Inflammatory macrophage treated with lipopolysaccharide for 1 hour (primary cell): ENCODE measurements at regions not wholly inside any gene's neighbourhood (a gene's known extent, or its start where the extent isn't known, plus 50 kb on each side); places are given as distances from the start of the nearest gene placed in this dataset.
"Not testable (repeated sequence)": the region's sequence is repeated elsewhere in the genome, so short reads cannot be mapped to it uniquely, and the experiment has no call there.

Experiments
- DNase-seq, 2 donors: peaks; one replicate each; pipeline ENCODE4 v3.0.0-alpha.2; 2020 to 2022

GRCh38 chr1:194084755-194085154 is 898.3 kb upstream of the B3GALT2 start:
- no peak for DNase-seq

GRCh38 chr1:194081444-194081843 is 895.0 kb upstream of the B3GALT2 start:
- DNase-seq, result no peak

DNA sequence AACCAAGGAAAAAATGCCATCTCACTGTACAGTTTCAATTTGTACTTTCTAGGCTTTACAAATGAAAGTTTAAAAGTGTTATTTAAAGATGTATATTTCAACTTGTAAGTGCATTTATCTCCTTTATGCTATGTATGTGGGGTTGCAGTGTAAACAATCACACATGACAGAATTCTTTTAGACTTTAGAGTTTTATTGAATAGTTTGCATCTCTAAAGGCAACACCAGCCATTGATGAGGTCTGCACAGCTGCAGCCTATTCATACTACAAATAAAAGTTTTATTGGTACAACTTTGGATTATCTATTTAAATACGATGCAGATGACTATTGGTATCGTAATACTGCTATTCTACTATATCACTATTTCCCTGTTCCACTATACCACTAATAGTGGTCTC is 894.4 kb upstream of the B3GALT2 start:
- DNase-seq, result no peak

GRCh38 chr1:194078765-194079164 is 892.4 kb upstream of the B3GALT2 start:
- no peak for DNase-seq

DNA sequence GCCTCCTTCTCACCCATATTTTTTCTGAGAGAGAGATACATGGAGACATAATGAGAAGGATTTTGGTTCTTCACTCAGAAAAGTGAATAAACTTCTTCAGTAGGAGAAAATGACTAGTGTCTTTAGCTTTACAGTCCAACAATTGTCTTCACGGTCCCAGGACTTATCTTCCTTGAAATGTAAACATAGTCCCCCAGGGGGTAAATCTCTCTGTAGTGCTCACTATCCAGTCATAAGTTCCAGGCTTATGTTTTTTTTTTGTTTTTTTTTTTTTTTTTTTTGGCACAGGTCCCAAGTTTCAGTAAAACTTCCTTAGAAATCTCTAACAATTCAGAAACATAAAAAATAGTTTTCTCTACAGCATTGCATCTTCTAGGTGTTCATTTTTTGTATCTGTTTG is 890.2 kb upstream of the B3GALT2 start:
- DNase-seq, result no peak

- DNase-seq, result no peak
Observed at GRCh38 chr1:194073833-194074232, 887.4 kb upstream of the B3GALT2 start.

- no peak for DNase-seq
Observed at GRCh38 chr1:194071205-194071604, 884.8 kb upstream of the B3GALT2 start.

- no peak for DNase-seq
Observed at GRCh38 chr1:194069831-194070218, 883.4 kb upstream of the B3GALT2 start.

DNA sequence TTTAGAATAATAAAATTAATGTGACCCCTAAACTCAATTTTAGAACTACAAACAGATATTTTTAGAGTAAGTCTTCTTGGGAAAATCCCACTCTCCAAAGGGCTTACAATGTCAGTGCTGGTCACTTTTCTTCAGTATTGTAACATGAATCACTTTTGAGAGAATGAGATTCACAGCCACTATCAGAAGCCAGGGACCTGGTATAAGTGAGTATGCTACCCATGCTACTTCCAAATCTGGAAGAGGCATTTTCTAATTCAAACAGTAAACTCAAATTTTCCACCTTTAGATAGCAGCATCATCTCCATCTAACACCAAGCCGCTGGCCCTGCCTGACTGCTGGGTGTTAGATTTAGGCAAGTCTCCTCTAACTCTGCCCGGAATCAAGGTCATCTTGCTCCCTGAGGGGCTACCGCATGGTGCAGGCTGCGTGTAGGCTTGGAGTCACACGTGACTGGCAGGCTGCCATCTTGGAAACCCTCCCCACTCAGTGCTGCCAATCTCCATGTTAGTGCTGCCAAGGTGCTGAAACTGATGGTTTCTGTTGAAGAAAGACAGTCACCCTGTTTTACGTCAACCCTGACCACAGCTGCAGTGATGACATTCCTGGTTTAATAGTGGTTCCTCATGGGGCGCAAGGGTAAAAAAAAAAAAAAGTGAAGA is 882.9 kb upstream of the B3GALT2 start:
- peak in 1 of 2 donors; percentile 8 for DNase-seq

DNA sequence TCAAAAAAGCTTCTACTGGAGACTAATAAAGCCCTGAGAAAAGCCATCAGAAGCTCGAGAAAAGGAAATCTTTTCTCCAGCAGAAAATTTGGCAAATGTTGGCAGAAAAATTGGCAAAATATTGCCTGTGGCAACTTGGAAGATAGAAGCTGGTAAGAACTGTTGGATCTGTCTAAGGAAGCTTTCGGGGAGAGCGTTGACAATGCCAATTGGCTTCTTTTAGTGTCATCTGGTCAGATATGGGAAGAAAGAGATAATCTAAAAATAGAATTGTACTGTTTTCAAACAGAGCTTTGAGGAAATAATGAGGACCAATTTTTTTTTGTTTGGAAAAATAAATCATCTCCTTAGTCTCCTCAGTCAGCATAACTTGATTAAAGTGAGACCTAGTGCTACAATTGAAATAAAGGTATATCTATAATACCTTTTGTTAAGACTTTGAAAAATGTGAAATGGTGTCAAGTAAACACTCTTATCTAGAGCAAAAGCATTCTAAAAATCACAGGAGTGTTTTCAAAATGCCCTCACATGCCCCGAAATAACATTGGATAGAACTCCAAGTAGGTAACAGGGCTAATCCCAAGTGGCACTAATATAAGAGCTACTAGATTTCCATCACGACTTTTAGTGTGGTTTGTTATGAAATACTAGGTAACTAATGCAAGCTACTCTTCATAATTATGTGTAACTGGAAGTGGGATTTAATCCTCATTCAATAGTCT is 882.2 kb upstream of the B3GALT2 start:
- DNase-seq, result no peak

GRCh38 chr1:194067772-194068171 is 881.4 kb upstream of the B3GALT2 start:
- no peak for DNase-seq

DNA sequence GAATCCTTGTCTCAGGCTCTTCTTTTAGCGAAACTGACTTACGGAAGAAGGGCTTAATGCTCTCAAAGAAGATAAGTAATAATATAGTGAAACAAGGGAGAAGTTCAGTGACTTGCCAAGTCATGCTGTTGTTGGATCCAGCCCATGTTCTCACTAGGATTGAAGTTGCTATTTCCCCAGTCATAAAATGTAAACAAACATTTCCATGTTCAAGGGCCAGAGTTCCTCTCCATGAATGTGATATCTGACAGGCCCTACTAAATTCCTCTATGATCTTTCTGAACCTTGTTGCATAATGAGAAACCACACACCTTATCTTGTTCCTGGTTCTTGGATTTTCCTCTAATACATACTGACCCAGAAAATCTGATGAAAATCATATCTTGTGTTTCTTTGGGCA is 876.5 kb upstream of the B3GALT2 start:
- no peak for DNase-seq

DNA sequence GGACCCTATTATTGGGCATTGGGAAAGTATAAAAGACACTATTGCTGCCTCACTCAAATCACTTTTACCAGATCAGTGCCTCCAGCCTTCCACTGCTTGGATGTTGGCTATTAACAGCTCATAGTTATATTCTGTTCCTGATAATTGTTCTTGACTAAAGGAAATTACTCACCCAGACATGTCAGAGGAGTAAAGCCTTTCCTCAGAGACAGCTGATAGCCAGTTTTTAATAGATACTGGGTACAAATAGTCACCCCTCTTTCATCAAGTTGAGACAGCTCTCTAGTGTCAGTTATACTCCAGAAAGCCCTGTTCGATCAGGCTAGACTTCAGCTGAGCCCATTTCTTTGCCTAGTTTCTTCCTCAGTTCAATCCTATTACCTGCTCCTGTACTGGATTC is 876.1 kb upstream of the B3GALT2 start:
- DNase-seq, result no peak

- no peak for DNase-seq
Observed at GRCh38 chr1:194060481-194060880, 874.1 kb upstream of the B3GALT2 start.

DNA sequence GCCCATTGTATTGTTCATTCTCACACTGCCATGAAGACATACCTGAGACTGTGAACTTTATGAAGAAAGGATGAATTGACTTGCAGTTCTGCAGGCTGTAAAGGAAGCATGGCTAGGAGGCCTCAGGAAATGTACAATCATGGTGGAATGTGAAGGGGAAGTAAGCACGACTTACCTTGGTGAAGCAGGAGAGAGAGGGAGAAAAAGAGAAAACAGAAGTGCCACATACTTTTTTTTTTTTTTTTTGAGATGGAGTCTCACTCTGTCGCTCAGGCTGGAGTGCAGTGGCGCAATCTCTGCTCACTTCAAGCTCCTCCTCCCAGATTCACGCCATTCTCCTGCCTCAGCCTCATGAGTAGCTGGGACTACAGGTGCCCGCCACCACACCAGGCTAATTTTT is 871.9 kb upstream of the B3GALT2 start:
- DNase-seq, result not testable (repeated sequence)

DNA sequence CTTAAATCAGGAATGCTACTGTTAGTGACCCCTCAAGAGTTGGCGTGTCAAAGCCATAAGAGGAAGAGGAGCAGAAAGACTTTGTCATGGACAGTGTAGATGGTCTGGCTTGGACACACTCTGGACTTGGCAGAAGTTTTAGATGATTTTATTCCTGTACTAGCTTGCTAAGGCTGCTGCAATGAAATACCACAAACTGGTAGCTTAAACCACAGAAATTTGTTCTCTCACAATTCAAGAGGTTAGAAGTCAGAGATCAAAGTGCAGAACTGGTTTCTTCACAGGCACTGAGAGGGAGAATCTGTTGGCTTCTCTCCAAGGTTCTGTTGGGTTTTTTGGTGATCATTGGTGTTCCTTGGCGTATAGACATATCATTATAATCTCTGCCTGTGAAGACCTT is 869.8 kb upstream of the B3GALT2 start:
- no peak for DNase-seq

GRCh38 chr1:194055536-194055935 is 869.1 kb upstream of the B3GALT2 start:
- peak in 1 of 2 donors; percentile 2 for DNase-seq

DNA sequence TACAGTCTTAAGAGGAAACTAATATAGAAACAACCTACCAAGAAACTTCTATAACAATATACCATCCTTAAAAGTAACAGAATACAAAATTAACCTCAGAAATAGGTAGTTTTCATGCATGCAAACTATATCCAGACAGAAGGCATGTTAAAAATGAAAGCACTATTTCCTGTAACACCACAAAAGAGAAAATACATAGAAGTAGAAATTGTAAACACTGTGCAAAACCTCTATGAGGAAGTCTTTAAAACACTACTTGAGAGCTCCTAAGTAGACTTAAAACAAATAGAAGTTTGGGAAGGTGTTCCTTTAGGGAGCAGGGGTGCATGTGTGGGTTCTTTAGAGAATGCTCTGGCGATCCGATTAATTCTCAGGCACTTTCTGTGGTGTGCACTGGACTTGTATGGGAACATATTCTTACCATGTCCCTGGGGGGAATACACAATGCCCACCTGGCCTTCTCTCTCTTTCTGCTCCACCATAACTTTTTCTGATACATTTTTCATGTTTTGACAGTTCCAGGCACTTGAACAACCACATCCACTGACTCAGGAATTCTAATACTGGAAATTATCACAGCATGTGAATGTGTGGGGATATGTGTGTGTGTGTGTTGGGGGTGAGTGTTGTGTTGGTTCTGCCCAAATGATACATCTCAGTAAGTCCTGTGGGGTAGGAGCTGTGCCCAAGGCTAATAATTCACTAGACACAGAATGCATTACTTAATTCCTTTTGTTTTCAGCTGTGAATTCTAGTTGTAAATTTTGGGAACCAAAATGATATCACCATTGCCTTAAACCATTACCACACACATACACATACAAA is 866.3 kb upstream of the B3GALT2 start:
- DNase-seq, result no peak

DNA sequence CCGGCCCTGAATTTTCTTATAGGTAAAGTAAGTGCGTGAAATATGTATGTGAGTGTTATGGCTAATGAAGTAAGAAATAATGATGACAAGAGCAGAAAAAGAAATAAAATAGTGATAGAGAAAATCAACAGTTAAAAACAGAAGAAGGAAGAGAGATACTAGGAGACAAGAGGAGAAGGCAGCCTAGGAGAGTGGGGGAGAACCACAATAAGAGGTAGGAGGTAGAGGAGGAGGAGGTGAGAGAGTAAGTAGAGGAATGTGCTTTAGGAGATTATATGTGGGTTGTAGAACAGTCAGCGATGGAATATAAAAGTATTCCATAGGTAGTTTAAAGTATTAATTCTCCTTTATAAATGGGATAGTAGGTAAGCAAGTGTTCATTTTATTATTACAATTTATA is 861.5 kb upstream of the B3GALT2 start:
- DNase-seq, result no peak

DNA sequence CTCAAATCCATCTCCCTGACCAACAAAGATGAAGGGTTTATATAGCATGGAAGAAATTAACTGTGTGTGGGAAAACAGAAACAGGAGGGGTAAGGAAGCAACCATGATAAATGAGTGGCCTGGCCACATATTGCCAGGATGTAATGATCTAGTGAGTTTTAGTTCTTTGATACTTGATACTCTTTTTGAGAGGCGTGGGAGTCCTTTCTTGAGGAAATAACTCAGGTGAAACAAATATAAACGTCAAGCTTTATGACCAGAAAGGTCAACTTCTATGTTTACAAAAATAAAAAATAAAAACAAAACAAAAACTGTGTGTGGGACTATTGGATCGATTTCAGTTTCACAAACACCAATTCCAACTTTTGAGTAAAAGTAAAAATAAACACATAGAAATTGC is 860.8 kb upstream of the B3GALT2 start:
- DNase-seq, result no peak

- DNase-seq, result no peak
Observed at GRCh38 chr1:194045416-194045815, 859.0 kb upstream of the B3GALT2 start.

- no peak for DNase-seq
Observed at GRCh38 chr1:194044892-194045291, 858.5 kb upstream of the B3GALT2 start.

DNA sequence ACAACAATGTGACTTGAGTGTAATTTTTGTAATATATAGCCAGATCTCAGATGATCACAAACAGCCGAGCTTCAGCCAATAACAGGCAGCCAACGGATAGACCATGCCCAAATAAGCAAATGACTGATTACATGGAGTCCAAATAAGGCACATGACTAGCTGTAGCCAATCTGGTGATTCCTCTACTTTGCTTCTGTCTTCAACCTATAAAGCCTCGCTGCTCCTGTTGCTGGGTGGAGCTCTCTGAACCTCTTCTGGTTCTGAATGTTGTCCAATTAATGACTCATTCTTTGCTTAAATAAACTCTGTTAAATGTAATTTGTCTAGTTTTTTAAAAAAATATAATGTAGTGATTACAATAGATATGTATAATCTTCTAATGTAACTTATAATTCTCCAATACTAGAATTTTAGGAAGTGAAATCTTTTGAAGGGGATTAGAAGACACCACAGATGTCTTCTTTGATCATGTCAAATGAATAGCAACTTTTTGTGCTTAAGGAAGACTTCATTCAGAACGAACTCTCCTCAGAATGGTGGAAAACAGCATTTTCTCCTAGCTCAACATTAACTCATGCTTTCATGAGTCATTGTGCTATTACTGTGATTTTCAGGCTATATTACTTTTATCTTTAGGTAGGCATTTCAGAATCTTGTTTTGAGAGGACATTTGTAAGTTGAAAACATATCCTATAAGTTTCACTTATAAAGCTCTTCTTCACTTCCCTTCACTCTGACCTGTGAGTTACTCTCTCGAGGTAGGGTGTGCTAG is 857.8 kb upstream of the B3GALT2 start:
- DNase-seq, result no peak
